ENCODE measurements at regions not wholly inside any gene's neighbourhood (a gene's known extent, or its start where the extent isn't known, plus 50 kb on each side); places are given as distances from the start of the nearest gene placed in this dataset.

GRCh38 chr7:82677493-82677892, 233.9 kb upstream of the CACNA2D1 start:
- Histone ChIP-seq H3K4me1 (ENCODE audit: low read length) (peaks cover 23% of the 10 kb centered on the region), H4K20me1 (ENCODE audit: insufficient read depth, low read length) (no peaks in the 10 kb centered on the region), H3K79me2 (ENCODE audit: low read length) (no peaks in the 10 kb centered on the region), H3K9me3 (replicated peaks; ENCODE audit: insufficient read depth, low read length) (no peaks in the 10 kb centered on the region), H3K36me3 (replicated peaks; ENCODE audit: insufficient read depth, low read length) (no peaks in the 10 kb centered on the region), H3K9me2 (replicated peaks; ENCODE audit: insufficient read depth, low read length) (no peaks in the 10 kb centered on the region), H3K4me3 (ENCODE audit: low read length) (peak overlapping the region; percentile 39), H3K9ac (ENCODE audit: low read length) (peak overlapping the region; percentile 60; the same call in 1 of the 2 replicates), H3K4me2 (ENCODE audit: low read depth, low read length) (peak overlapping the region; percentile 72), H3K27ac (ENCODE audit: low read length) (peak overlapping the region; percentile 94), H2AFZ (ENCODE audit: low read length) (peak overlapping the region; percentile 47), H3F3A (ENCODE audit: insufficient read depth, low read length) (peaks cover 16% of the 10 kb centered on the region), H3K27me3 (replicated peaks; ENCODE audit: insufficient read depth, low read length) (no peaks in the 10 kb centered on the region)
- peak; percentile 87 for DNase-seq
- TF ChIP-seq CTCF (IDR thresholded peaks at IDR 0.05; ENCODE audit: low read length) (no peak), EZH2 (optimal IDR thresholded peaks at IDR 0.05; ENCODE audit: low read depth, low read length) (no peak)

GRCh38 chr7:82676777-82677463, 233.3 kb upstream of the CACNA2D1 start:
- no peak for TF ChIP-seq EZH2 (optimal IDR thresholded peaks at IDR 0.05; ENCODE audit: low read depth, low read length)
- no peak for TF ChIP-seq EZH2phosphoT487 (IDR thresholded peaks at IDR 0.05; ENCODE audit: low read length)
- TF ChIP-seq CTCF (IDR thresholded peaks at IDR 0.05; ENCODE audit: low read length), result peak; percentile 22; the same call in 1 of the 2 replicates
- Histone ChIP-seq H3K9me2 (replicated peaks; ENCODE audit: insufficient read depth, low read length) (no peaks in the 10 kb centered on the region), H3K4me3 (ENCODE audit: low read length) (no peak overlapping the region), H3K4me1 (ENCODE audit: low read length) (peaks cover 23% of the 10 kb centered on the region), H3K36me3 (replicated peaks; ENCODE audit: insufficient read depth, low read length) (no peaks in the 10 kb centered on the region), H3K79me2 (ENCODE audit: low read length) (no peaks in the 10 kb centered on the region), H3K27me3 (replicated peaks; ENCODE audit: insufficient read depth, low read length) (no peaks in the 10 kb centered on the region), H3K4me2 (ENCODE audit: low read depth, low read length) (peak overlapping the region; percentile 72; the same call in 1 of the 2 replicates), H3K9me3 (replicated peaks; ENCODE audit: insufficient read depth, low read length) (no peaks in the 10 kb centered on the region), H4K20me1 (ENCODE audit: insufficient read depth, low read length) (no peaks in the 10 kb centered on the region), H3K27ac (ENCODE audit: low read length) (peak overlapping the region; percentile 94; the same call in 1 of the 2 replicates), H3K9ac (ENCODE audit: low read length) (0 out of 2 replicates have a peak overlapping the region, but pooled peaks have one; percentile 11), H2AFZ (ENCODE audit: low read length) (peak overlapping the region; percentile 47), H3F3A (ENCODE audit: insufficient read depth, low read length) (peaks cover 16% of the 10 kb centered on the region)
- DNase-seq, result no peak

GRCh38 chr7:82675396-82675795, 231.8 kb upstream of the CACNA2D1 start:
- no peak overlapping the region for H3K27ac ChIP-seq (ENCODE audit: low read length)
- H3K9ac ChIP-seq (ENCODE audit: low read length), result no peak overlapping the region
- no peaks in the 10 kb centered on the region for H3K36me3 ChIP-seq (replicated peaks; ENCODE audit: insufficient read depth, low read length)
- no peaks in the 10 kb centered on the region for H4K20me1 ChIP-seq (ENCODE audit: insufficient read depth, low read length)
- no peaks in the 10 kb centered on the region for H3K79me2 ChIP-seq (ENCODE audit: low read length)
- H2AFZ ChIP-seq (ENCODE audit: low read length), result no peak overlapping the region
- H3K4me2 ChIP-seq (ENCODE audit: low read depth, low read length), result no peak overlapping the region
- H3K9me3 ChIP-seq (replicated peaks; ENCODE audit: insufficient read depth, low read length), result no peaks in the 10 kb centered on the region
- DNase-seq, result no peak
- no peak overlapping the region for H3K4me3 ChIP-seq (ENCODE audit: low read length)
- H3K27me3 ChIP-seq (replicated peaks; ENCODE audit: insufficient read depth, low read length), result no peaks in the 10 kb centered on the region
- peaks cover 23% of the 10 kb centered on the region for H3K4me1 ChIP-seq (ENCODE audit: low read length)
- TF ChIP-seq CTCF (IDR thresholded peaks at IDR 0.05; ENCODE audit: low read length), result no peak
- no peak for TF ChIP-seq EZH2 (optimal IDR thresholded peaks at IDR 0.05; ENCODE audit: low read depth, low read length)
- TF ChIP-seq EZH2phosphoT487 (IDR thresholded peaks at IDR 0.05; ENCODE audit: low read length), result no peak
- H3F3A ChIP-seq (ENCODE audit: insufficient read depth, low read length), result peaks cover 16% of the 10 kb centered on the region
- no peaks in the 10 kb centered on the region for H3K9me2 ChIP-seq (replicated peaks; ENCODE audit: insufficient read depth, low read length)

All from MM.1S (cell line).